ENCODE measurements at regions not wholly inside any gene's neighbourhood (a gene's known extent, or its start where the extent isn't known, plus 50 kb on each side); places are given as distances from the start of the nearest gene placed in this dataset.

- no peaks in the 10 kb centered on the region for H3K4me1 ChIP-seq
- no peak overlapping the region for H3K4me3 ChIP-seq (replicated peaks in 1 of 3)
- intact Hi-C loops (cut with DNase I): no loop called here
- TF ChIP-seq CTCF (IDR thresholded peaks at IDR 0.05) (no peak), POLR2A (IDR thresholded peaks at IDR 0.05) (no peak)
- no peaks in the 10 kb centered on the region for H3K9me3 ChIP-seq
- no peak overlapping the region for H3K27ac ChIP-seq
- no peak for DNase-seq
- no peaks in the 10 kb centered on the region for H3K36me3 ChIP-seq
- no peaks in the 10 kb centered on the region for H3K27me3 ChIP-seq
Measured at GRCh38 chr13:87903553-87903952, 232.4 kb downstream of the SLITRK5 start.

- H3K4me1 ChIP-seq: no peaks in the 10 kb centered on the region
- H3K36me3 ChIP-seq: no peaks in the 10 kb centered on the region
- H3K9me3 ChIP-seq: no peaks in the 10 kb centered on the region
- intact Hi-C loops (cut with DNase I): no loop called here
- 82 to 86% methylated on average over 3 of the region's 3 CpGs for WGBS, 2 donors
- no peak overlapping the region for H3K27ac ChIP-seq
- no peak for TF ChIP-seq POLR2A (IDR thresholded peaks at IDR 0.05)
- TF ChIP-seq CTCF (IDR thresholded peaks at IDR 0.05): no peak
- H3K27me3 ChIP-seq: no peaks in the 10 kb centered on the region
- DNase-seq: no peak
- H3K4me3 ChIP-seq (replicated peaks in 1 of 3): no peak overlapping the region
Measured at GRCh38 chr13:87906411-87906810, 235.2 kb downstream of the SLITRK5 start.

- Histone ChIP-seq H3K36me3 (no peaks in the 10 kb centered on the region), H3K27ac (no peak overlapping the region), H3K4me1 (no peaks in the 10 kb centered on the region), H3K4me3 (replicated peaks in 1 of 3) (no peak overlapping the region), H3K9me3 (no peaks in the 10 kb centered on the region), H3K27me3 (no peaks in the 10 kb centered on the region)
- 63 to 68% methylated on average over 1 of the region's 1 CpG for WGBS, 2 donors
- no peak for DNase-seq
- intact Hi-C loops (cut with DNase I): no loop called here
- TF ChIP-seq CTCF (IDR thresholded peaks at IDR 0.05) (no peak), POLR2A (IDR thresholded peaks at IDR 0.05) (no peak)
Measured at GRCh38 chr13:87907202-87907601, 236.0 kb downstream of the SLITRK5 start.

GRCh38 chr13:87919956-87920355 lies 248.8 kb downstream of the SLITRK5 start:
- Histone ChIP-seq H3K27me3 (no peaks in the 10 kb centered on the region), H3K4me1 (no peaks in the 10 kb centered on the region), H3K4me3 (replicated peaks in 1 of 3) (no peak overlapping the region), H3K36me3 (no peaks in the 10 kb centered on the region), H3K27ac (no peak overlapping the region), H3K9me3 (no peaks in the 10 kb centered on the region)
- intact Hi-C loops (cut with DNase I): no loop called here
- TF ChIP-seq CTCF (IDR thresholded peaks at IDR 0.05): no peak
- TF ChIP-seq POLR2A (IDR thresholded peaks at IDR 0.05): no peak
- DNase-seq: no peak

- Histone ChIP-seq H3K27me3 (no peaks in the 10 kb centered on the region), H3K4me3 (replicated peaks in 1 of 3) (no peak overlapping the region), H3K9me3 (no peaks in the 10 kb centered on the region), H3K27ac (no peak overlapping the region), H3K36me3 (no peaks in the 10 kb centered on the region), H3K4me1 (no peaks in the 10 kb centered on the region)
- intact Hi-C loops (cut with DNase I): no loop called here
- no peak for TF ChIP-seq POLR2A (IDR thresholded peaks at IDR 0.05)
- no peak for TF ChIP-seq CTCF (IDR thresholded peaks at IDR 0.05)
- 70% methylated on average over 3 of the region's 3 CpGs for whole genome bisulfite sequencing, 2 donors
- no peak for DNase-seq
Measured at GRCh38 chr13:87923753-87924152, 252.6 kb downstream of the SLITRK5 start.

Data from thyroid gland (tissue), 4 donors.